Hepatocyte (in vitro differentiated cells): ENCODE measurements at regions not wholly inside any gene's neighbourhood (a gene's known extent, or its start where the extent isn't known, plus 50 kb on each side); places are given as distances from the start of the nearest gene placed in this dataset.

ENCODE experiments used
- CTCF ChIP-seq: fragments of 200-600 bp; sonication (generic); IDR thresholded peaks from 2 replicates; pipeline ENCODE4 v1.5.1; 2016; ENCODE audit warnings: antibody characterized with exemption, mild to moderate bottlenecking; ENCODE audit not compliant: poor library complexity
- EZH2 ChIP-seq: fragments of 200-600 bp; sonication (generic); IDR thresholded peaks from 2 replicates; pipeline ENCODE4 v1.6.1; 2016; ENCODE audit warnings: antibody characterized with exemption, mild to moderate bottlenecking, borderline replicate concordance
- EZH2phosphoT487 ChIP-seq: fragments of 200-600 bp; sonication (generic); IDR thresholded peaks from one replicate; pipeline ENCODE4 v1.6.1; 2018; ENCODE audit warnings: antibody characterized with exemption, mild to moderate bottlenecking, low read depth, moderate library complexity; ENCODE audit not compliant: unreplicated experiment, severe bottlenecking

- TF ChIP-seq EZH2 (no peak), CTCF (no peak), EZH2phosphoT487 (no peak)
These were observed 303.9 kb downstream of the ETS1 start for GRCh38 chr11:128283451-128283850.
